GM21515 (cell line): ENCODE measurements at regions not wholly inside any gene's neighbourhood (a gene's known extent, or its start where the extent isn't known, plus 50 kb on each side); places are given as distances from the start of the nearest gene placed in this dataset.

ENCODE experiments used
- ATAC-seq: cut with Tn5 transposase; IDR thresholded peaks from one replicate; pipeline ENCODE4 v1.9.1; 2021; ENCODE audit not compliant: unreplicated experiment

DNA sequence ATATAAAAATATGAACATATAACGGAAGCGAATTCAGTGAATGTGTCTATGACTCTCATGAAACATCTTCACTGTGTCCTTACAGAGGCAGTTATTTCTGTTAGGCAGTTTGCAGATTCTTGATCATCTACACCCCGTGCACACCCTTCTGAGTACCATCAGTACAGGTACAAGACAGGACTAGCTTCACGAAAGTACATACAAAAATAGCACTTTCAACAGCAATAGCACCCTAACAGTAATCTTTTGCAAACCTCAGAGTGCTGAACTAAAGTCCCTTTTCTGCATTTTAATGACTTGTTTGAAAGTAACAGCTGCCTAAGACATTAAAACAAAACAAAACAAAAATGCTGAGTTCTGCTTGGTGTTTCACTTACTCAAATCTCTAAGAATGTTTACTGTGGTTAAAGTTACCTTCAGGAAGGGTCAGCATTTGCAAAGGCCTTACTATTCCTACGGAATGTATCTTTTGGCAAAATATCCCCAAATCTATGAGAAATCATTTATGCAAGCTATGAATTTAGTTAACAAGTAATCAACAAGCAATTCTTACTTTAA lies 104.1 kb downstream of the CNTN3 start:
- ATAC-seq = no peak

DNA sequence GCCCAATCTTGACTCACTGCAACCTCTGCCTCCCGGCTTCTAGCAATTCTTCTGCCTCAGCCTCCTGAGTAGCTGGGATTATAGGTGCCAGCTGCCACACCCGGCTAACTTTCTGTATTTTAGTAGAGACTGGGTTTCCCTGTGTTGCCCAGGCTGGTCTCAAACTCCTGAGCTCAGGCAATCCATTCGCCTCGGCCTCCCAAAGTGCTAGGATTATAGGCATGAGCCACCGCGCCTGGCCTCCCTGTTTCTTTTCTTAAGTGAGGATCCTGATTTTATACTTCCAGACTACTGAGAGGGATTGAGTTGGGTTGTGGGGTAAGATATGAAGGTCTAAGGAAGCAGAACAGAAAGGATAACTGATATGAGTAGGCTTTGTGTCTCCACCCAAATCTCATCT lies 106.8 kb downstream of the CNTN3 start:
- no peak for ATAC-seq

DNA sequence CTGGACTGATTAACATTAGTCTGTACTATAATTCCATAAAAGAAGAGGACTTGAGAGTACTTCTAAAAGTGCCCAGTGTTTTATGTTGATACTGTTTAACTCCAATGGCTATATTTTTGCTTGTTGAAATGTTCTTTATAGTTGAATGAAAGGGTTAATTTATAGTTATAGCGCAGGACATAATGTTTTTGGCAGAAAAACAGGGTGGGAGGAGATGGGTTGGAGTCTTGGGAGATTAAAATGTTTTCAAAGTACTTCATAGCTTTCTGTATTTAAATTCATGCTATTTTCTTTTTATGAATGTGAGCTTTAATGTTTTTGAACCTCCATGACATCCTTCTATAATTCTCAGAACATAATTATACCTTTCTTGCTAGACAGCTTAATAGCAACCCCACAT lies 108.2 kb downstream of the CNTN3 start:
- no peak for ATAC-seq

DNA sequence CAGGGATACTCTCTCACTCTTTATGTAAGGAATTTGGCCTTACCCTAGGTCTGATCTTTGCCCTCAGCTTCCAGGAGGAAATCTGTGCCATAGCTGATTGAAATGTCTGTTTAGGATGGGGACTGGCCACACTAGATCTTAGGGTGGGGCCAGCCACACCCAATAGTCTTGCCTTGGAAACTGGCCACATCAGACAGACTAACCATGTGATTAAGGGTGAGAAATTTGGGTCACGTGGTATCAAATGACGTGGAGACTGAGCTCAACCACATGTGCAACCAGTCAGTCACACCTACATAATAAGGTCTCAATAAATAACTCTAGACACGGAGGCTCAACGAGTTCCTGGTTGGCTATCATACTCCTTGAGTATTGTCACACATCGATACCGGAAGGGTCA lies 113.5 kb downstream of the CNTN3 start:
- no peak for ATAC-seq

- ATAC-seq = no peak
Measured at GRCh38 chr3:74500257-74500656, 114.2 kb downstream of the CNTN3 start.

GRCh38 chr3:74491874-74492273 lies 122.6 kb downstream of the CNTN3 start:
- ATAC-seq = no peak

- no peak for ATAC-seq
Measured at GRCh38 chr3:74489050-74489792, 125.2 kb downstream of the CNTN3 start.

GRCh38 chr3:74479915-74480314 lies 134.5 kb downstream of the CNTN3 start:
- no peak for ATAC-seq

DNA sequence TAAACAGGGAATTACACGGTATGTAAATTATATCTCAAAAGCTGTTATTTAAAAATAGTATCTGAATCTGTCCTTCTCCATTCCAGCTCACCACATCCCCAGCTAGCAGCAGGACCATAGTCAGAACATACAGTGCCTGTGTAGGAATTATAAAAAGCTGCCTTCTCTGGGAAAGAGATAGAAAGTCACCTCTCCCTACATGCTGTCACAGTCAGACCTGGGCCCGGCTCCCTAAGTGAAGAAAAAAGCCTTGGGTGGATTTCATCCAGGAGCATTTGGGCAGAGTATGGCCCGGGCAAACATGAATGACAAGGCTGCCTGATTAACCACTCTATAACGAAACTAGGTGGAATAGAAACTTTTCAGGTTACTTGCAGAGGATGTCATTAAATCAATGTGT lies 144.1 kb downstream of the CNTN3 start:
- ATAC-seq = no peak

GRCh38 chr3:74469713-74470112 lies 144.7 kb downstream of the CNTN3 start:
- no peak for ATAC-seq

DNA sequence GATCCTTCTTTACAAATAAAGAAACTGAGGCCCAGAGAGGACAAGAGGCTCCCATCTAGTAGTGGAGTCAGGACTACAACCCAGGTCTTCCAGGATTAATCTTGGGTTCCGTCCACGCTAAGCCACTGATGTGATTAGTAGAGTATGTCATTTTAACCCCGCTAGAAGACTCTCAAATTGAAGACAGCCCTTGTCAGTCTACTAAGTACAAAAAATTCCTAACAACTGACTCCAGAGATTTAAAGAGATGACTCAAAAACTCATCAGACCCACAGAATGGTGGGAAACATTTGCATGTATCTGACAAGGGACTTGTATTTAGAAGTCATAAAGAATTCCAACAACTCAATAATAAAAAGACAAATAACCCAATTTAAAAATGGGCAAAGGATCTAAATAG lies 145.3 kb downstream of the CNTN3 start:
- ATAC-seq = no peak

GRCh38 chr3:74465715-74466410 lies 148.6 kb downstream of the CNTN3 start:
- ATAC-seq = no peak

DNA sequence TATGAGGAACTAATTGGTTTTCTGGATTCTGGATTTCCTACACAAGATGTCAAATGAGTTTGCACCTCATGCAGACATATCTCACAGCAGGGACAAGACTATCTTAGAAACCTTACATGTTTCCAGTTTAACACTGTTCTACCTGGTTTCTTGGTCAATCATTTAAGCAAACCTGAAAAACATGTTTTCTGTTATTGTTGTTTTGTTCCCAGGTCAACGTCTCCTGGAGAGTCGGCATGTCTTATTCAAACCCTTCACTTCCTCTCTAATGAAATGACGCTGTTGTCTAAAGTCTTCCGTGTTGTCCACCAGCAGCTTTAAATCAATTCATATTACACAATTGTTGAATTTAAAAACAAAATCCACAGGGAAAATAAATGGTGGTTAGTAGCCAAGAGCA lies 150.9 kb downstream of the CNTN3 start:
- ATAC-seq = no peak

DNA sequence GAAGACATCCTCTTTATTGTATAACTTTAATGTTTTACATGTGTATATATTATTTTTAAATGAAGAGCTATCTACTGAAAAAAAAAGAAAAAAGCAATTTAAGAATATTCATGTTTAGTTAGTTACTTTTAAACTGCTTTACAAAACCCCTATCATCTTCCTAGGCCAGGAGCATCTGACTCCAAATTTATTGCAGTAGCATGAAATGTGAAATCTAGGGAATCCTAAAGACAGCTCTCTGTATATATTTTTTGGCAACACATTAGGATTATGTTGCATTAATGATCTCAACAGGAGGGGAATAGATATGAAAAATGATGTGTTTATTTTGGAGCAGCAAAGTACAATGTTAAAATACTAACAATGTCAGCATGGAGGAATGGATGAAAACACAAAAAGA lies 158.3 kb downstream of the CNTN3 start:
- ATAC-seq = no peak

DNA sequence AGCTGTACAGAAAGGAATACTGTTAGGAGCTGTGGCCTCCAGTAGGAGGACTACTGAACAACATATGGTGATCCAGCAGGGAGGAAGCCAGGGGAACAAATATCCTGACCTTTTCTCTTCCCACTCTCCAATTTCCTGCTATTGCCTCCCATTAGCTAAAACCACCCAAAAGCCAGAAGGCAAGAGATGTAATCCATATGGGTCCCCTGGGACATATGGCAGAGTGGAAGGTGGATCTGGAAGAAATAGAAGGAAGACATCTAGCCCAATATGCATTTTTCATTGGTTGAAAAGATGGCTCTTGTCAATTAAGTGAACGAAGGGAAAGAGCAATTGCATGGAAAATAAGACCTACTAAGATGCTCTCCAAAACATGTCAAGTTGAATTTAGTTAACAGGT lies 167.2 kb downstream of the CNTN3 start:
- no peak for ATAC-seq

- no peak for ATAC-seq
Measured at GRCh38 chr3:74445541-74445940, 168.9 kb downstream of the CNTN3 start.

DNA sequence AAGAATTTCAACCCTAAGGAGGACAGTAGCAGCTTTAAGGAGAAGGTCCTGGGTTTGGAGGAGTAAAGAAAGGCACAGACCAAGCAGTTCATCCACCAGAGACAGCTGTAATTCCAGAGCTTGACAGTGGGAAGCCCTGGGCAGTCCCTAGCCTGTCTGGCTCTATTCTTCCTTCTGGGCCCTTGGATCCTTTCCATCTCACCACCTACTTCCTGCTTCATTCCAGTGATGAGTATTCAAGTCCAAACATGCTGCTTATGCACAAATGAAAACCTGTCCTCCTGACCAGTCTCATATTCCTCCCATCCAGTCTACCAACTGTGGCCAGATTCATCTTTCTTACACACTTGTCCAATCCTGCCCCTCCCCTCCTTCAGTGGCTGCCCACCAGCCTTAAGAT lies 171.4 kb downstream of the CNTN3 start:
- no peak for ATAC-seq

- ATAC-seq = no peak
Measured at GRCh38 chr3:74442683-74443082, 171.8 kb downstream of the CNTN3 start.

GRCh38 chr3:74442068-74442467 lies 172.4 kb downstream of the CNTN3 start:
- no peak for ATAC-seq

GRCh38 chr3:74436184-74436583 lies 178.3 kb downstream of the CNTN3 start:
- no peak for ATAC-seq

DNA sequence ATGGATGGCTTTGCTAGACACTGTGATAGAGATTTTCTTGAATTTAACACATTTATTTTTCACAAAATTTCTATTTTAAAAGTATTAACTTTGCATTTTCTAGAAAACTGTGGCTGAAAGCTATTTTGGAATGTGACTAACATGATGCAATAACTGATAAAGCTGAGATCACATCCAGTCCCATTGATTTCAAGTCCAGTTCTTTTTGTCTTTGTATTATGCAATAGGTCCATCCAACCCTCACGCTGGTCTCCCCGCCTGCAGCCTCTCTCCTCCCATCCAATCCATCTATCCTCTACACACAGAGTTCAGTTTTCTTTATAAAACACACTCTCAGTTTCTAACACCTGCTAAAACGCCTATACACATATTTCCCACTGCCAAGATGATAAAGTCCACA lies 178.8 kb downstream of the CNTN3 start:
- no peak for ATAC-seq

GRCh38 chr3:74434406-74434805 lies 180.1 kb downstream of the CNTN3 start:
- ATAC-seq = no peak
